GM18511 (cell line): ENCODE measurements at regions not wholly inside any gene's neighbourhood (a gene's known extent, or its start where the extent isn't known, plus 50 kb on each side); places are given as distances from the start of the nearest gene placed in this dataset.

Source experiments
- ATAC-seq: cut with Tn5 transposase; IDR thresholded peaks from one replicate; pipeline ENCODE4 v1.9.1; 2021; ENCODE audit warnings: mild to moderate bottlenecking, moderate library complexity; ENCODE audit not compliant: unreplicated experiment

DNA sequence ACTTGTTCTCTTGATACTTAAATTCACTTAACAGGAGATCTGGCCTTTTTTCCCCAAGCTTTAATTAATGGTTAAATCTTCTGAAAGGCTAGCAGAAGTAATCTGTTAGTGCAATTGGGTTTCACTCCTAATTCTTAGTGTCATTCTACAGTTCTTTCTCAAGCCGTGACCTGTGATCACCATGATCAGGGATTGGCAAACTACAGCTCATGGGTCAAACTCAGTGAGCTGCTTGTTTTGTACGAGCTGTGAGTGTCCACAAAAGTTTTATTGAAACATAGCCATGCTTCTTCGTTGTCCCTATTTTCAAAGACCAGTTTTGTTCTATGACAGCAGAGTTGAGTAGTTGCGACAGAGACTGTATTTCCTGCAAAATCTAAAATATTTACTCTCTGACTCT lies 109.4 kb upstream of the KCNJ15 start:
- ATAC-seq, result no peak

DNA sequence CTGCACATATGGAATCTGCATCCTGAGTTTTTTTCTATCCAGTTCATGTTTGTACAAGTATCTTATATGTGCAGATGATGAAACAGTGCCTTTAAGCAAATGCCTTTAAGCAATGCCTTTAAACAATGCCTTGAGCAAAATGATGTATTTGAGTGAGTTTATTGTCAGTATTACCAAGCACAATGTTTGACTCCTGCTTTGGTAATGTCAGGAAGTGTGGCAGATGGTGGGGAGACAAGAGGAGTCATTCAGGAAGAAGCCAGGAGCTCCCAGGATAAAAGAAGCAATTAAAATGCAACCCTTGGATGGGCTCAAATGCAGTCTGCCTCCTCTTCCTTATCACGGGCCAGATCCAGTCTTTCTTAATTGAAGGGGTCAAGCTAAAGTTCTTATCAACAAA lies 108.7 kb upstream of the KCNJ15 start:
- ATAC-seq, result no peak

- no peak for ATAC-seq
Observed at GRCh38 chr21:38151021-38151645, 105.7 kb upstream of the KCNJ15 start.

DNA sequence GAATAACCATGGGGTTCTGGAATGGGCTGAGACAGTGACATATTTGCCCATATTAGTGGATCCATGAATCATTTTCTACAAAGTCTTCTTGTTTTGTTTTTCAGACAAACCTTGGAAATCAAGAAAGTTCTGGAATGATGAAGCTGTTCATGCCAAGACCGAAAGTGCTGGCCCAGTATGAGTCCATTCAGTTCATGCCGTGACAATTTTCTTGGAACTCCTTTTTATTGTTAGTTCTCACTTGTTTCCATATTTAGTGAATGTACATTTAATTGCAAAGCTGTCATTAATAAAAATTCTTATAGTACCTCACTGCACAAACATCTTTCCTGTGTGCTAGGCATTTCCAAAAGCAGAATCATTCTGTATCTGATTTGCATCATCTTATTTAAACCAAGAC lies 100.6 kb upstream of the KCNJ15 start:
- ATAC-seq, result no peak

GRCh38 chr21:38159355-38159754 lies 97.4 kb upstream of the KCNJ15 start:
- ATAC-seq, result peak; percentile 44

DNA sequence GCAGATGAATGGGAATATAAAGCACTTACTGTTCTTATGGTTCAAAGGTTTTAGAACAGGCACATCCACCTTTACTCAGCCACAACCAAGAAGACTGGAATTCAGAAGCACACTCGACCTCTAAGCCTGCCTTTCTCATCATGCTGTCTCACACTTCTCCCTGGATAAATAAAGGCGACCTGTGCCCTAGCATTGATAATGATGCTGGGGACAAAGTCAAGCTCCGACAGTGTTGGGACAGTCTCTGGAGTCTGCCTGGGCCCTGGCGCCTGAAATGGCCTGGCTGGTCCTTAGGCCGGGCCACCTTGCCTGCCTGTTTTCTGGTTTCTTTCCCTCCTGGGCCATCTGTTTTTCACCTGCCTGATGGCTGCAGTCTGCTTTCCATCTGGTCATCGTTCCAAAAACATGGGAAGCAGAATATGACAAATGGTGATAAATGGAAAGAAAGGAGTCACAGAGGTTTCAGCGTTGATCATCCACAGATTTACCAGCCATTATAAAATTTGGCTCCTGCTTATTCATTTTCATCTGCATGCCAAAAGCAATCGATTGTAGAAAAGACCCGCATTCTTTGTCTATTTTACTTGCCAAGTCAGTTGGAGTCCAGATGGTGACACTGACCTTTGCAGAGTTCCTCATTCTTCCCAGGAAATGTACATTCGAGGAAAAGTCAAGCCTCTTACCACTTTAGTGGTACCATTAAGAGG lies 91.2 kb upstream of the KCNJ15 start:
- no peak for ATAC-seq

GRCh38 chr21:38166173-38166535 lies 90.6 kb upstream of the KCNJ15 start:
- ATAC-seq, result no peak

GRCh38 chr21:38167345-38167744 lies 89.4 kb upstream of the KCNJ15 start:
- no peak for ATAC-seq

DNA sequence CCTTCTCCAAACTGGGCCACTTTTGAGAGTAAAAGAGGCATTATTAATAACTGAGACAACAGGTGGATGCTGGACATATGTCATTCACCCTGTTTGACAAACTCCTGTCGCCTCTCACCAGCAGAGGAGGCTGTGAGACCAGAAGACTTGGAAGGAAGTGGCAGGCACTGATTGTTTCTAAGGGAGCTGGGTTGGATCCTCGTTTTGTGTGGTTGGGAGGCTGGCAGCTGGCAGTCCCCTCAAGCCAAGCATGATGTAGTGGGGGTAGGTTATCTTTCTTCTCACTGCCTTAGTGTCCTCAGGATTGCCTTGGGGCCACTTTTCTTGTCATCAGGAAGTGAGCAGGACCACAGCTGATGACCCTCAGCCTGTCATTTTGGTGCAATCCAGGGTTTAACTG lies 86.5 kb upstream of the KCNJ15 start:
- no peak for ATAC-seq

DNA sequence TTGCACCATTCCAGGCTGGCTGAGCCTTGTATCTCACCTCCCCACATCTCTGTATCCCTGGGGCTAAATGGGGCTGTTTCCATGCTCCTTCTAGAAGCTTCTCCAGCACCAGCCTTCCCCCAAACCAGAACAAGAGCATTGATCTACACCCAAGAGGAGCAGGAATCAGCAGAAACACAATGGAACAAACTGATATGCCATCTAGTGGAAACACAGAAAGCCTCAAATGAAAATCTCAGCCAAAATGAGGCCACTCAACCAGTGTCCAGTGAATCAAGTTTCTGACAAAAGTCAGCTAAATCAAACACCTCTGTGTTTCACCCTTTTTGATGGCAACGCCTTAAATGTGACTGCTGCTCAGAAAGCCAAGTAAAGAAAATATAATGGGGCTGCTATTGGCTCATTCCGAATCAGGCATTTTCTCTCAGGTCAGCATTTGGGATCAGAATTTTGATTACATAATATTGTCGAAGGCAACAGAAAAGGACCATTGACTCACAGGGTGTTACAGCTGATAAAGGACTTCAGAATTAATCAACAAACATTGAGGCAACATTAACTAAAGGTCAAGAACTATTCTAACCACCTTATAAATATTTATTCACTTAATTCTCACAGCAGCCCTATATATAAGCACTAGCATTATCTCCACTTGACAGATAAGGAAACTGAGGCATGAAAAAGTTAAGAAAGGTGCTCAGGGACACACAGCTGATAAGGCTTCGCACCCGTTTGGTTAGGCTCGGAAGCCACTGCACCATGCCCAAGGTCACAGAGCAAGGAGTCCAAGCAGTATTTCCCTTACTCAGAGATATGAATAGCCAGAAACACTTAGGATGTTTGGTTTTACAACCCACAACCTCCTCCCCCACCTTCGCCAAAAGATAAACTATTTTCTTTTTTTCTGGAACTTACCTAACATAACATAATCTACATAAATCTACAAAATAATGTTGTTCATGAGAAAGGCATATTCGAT lies 85.8 kb upstream of the KCNJ15 start:
- no peak for ATAC-seq

DNA sequence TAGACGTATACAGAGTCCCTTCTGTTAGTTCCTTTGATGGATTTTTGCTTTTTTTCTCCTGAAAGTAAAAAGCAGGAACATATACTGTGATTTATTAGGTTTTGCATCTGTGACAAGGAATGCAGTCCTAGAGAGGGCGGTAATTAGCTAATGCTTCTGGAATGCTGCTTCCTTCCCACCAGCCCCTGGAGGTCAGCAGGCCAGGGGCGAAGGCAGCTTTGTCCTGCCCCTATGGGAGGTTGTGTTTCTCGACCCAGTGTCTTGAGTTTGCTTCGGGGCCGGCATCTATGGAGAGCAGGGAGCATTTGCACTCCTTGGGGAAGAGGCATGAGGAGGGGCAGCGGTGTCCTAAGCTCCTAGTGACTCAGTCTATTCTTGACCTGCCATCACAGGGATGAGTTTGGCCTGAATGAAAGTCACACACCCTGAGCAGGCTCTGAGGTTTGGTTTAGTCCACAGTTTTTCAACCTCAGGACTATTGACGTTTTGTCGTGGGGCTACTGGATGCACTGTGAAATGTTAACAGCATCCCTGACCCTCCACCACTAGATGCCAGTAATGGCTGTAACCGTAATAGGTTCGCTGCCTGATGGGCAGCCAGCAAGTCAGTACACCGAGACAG lies 85.0 kb upstream of the KCNJ15 start:
- no peak for ATAC-seq

- ATAC-seq, result no peak
Observed at GRCh38 chr21:38173276-38174035, 83.3 kb upstream of the KCNJ15 start.

GRCh38 chr21:38175306-38175705 lies 81.5 kb upstream of the KCNJ15 start:
- no peak for ATAC-seq

GRCh38 chr21:38177919-38178652 lies 78.7 kb upstream of the KCNJ15 start:
- ATAC-seq, result no peak

DNA sequence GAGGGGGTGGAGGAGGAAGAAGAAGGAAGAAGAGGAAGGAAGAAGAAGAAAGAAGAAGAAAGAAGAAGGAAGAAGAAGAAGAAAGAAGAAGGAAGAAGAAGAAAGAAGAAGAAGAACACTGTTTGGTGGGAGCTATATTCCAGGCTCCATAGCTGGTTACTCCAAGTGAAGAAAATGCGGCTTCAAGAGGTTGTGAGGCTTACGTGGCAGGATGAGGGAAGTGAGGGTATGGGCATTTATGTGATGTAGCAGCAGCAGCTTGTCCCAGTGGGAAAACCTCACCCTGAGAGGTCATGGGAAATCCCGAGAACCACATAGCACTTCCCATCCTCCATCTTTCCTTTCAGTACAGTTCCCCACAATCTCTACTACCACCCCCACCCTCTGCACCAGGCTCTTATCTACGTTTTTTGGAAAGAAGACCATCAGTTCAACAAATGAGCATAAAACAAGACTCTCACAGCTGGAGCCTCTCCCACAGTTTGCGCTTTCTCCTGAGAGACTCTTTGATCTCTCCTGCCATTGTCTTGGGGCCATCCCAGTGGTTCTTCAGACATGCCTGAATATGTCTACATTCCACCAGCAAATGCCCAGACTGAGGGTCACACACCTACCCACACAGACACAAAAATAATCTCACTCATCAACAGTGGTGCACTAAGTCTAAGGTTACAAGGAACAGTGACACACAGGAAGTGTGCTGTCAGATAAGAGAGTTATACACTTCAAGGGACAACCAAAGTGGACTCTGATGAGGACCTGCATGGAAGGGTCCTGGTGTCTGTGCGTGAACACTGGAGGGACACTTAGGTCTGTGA lies 77.9 kb upstream of the KCNJ15 start:
- ATAC-seq, result no peak

GRCh38 chr21:38179511-38179910 lies 77.3 kb upstream of the KCNJ15 start:
- ATAC-seq, result no peak

GRCh38 chr21:38181096-38181495 lies 75.7 kb upstream of the KCNJ15 start:
- ATAC-seq, result no peak

- no peak for ATAC-seq
Observed at GRCh38 chr21:38182370-38182985, 74.3 kb upstream of the KCNJ15 start.

- ATAC-seq, result no peak
Observed at GRCh38 chr21:38183961-38184360, 72.8 kb upstream of the KCNJ15 start.
